GM23248 (cell line): ENCODE measurements at regions not wholly inside any gene's neighbourhood (a gene's known extent, or its start where the extent isn't known, plus 50 kb on each side); places are given as distances from the start of the nearest gene placed in this dataset.

Experiments
- DNase-seq: peaks from one replicate; pipeline ENCODE4 v3.0.0-alpha.2; 2015
- H2AFZ ChIP-seq: fragments of 200-600 bp; sonication (generic); 2 replicates; pipeline ENCODE4 v1.6.1; 2016; ENCODE audit warnings: antibody characterized with exemption
- H3F3A ChIP-seq: fragments of 200-600 bp; sonication (generic); 2 replicates; pipeline ENCODE4 v1.6.1; 2016; ENCODE audit warnings: mild to moderate bottlenecking, antibody characterized with exemption, mixed run types; ENCODE audit not compliant: insufficient read depth
- H3K27ac ChIP-seq: fragments of 200-600 bp; sonication (generic); 2 replicates; pipeline ENCODE4 v1.5.1; 2016; ENCODE audit warnings: mild to moderate bottlenecking
- H3K27me3 ChIP-seq: fragments of 200-600 bp; sonication (generic); replicated peaks from 2 replicates; pipeline ENCODE4 v1.6.1; 2016; ENCODE audit warnings: mild to moderate bottlenecking; ENCODE audit not compliant: insufficient read depth
- H3K36me3 ChIP-seq: fragments of 200-600 bp; sonication (generic); 2 replicates; pipeline ENCODE4 v1.6.1; 2016; ENCODE audit warnings: low read depth, mild to moderate bottlenecking
- H3K4me1 ChIP-seq: fragments of 200-600 bp; sonication (generic); 2 replicates; pipeline ENCODE4 v1.6.1; 2016; ENCODE audit warnings: mild to moderate bottlenecking; ENCODE audit not compliant: insufficient read depth
- H3K4me2 ChIP-seq: fragments of 200-600 bp; sonication (generic); one replicate; pipeline ENCODE4 v1.6.1; 2016; ENCODE audit warnings: mild to moderate bottlenecking; ENCODE audit not compliant: unreplicated experiment
- H3K4me3 ChIP-seq: fragments of 200-600 bp; sonication (generic); 2 replicates; pipeline ENCODE4 v1.5.1; 2016; ENCODE audit warnings: mild to moderate bottlenecking
- H3K79me2 ChIP-seq: fragments of 200-600 bp; sonication (generic); 2 replicates; pipeline ENCODE4 v1.6.1; 2016; ENCODE audit warnings: mild to moderate bottlenecking; ENCODE audit not compliant: insufficient read depth
- H3K9ac ChIP-seq: fragments of 200-600 bp; sonication (generic); 2 replicates; pipeline ENCODE4 v1.6.1; 2016; ENCODE audit warnings: mild to moderate bottlenecking
- H3K9me2 ChIP-seq: fragments of 200-600 bp; sonication (generic); 2 replicates; pipeline ENCODE4 v1.6.1; 2016; ENCODE audit warnings: mixed run types, mild to moderate bottlenecking, moderate library complexity; ENCODE audit not compliant: insufficient read depth
- H3K9me3 ChIP-seq: fragments of 200-600 bp; sonication (generic); one replicate; pipeline ENCODE4 v1.6.1; 2017; ENCODE audit warnings: low read depth
- H4K20me1 ChIP-seq: fragments of 200-600 bp; sonication (generic); 2 replicates; pipeline ENCODE4 v1.6.0; 2016; ENCODE audit not compliant: insufficient read depth
- EZH2 ChIP-seq: fragments of 200-600 bp; sonication (generic); IDR thresholded peaks from 2 replicates; pipeline ENCODE4 v1.6.1; 2018; ENCODE audit warnings: antibody characterized with exemption, mild to moderate bottlenecking; ENCODE audit not compliant: insufficient read depth, poor library complexity, severe bottlenecking
- EZH2phosphoT487 ChIP-seq: fragments of 200-600 bp; sonication (generic); IDR thresholded peaks from 2 replicates; pipeline ENCODE4 v1.6.1; 2018; ENCODE audit warnings: antibody characterized with exemption, moderate library complexity, mild to moderate bottlenecking, low read depth; ENCODE audit not compliant: insufficient read depth
- WGBS, 2 experiments: methylation state at CpG; one replicate each; pipeline ENCODE4 v1.1.6; 2015 to 2017; ENCODE audit warnings: low lambda C conversion rate in 2 of 2, low coverage in 1 of 2; ENCODE audit errors: missing lambda C conversion rate in 2 of 2; 5-methylcytosine and 5-hydroxymethylcytosine counted together
- in situ Hi-C: fragments of 300-500 bp; cut with MboI; formaldehyde crosslinking; loops from 2 replicates; pipeline ENCODE4 v1.15.0; 2020

GRCh38 chr1:25026304-25026703 is 96.2 kb upstream of the RUNX3 start:
- Histone ChIP-seq H3K4me1 (peaks cover 4% of the 10 kb centered on the region; the same call in 1 of the 2 replicates), H3K9me2 (no peaks in the 10 kb centered on the region), H3K4me3 (no peak overlapping the region), H3K4me2 (no peak overlapping the region), H3K36me3 (no peaks in the 10 kb centered on the region), H4K20me1 (no peaks in the 10 kb centered on the region), H3F3A (no peaks in the 10 kb centered on the region), H3K9ac (no peak overlapping the region), H3K9me3 (no peaks in the 10 kb centered on the region), H3K79me2 (no peaks in the 10 kb centered on the region), H2AFZ (no peak overlapping the region), H3K27me3 (peaks cover 11% of the 10 kb centered on the region; the same call in 1 of the 2 replicates), H3K27ac (no peak overlapping the region)
- in situ Hi-C loops, result no loop called here
- TF ChIP-seq EZH2phosphoT487 (no peak), EZH2 (no peak)
- 56 to 69% methylated on average over 4 of the region's 4 CpGs for WGBS, 2 experiments
- no peak for DNase-seq

- peaks cover 8% of the 10 kb centered on the region; the same call in 1 of the 2 replicates for H3K27me3 ChIP-seq
- no peaks in the 10 kb centered on the region for H3K9me3 ChIP-seq
- TF ChIP-seq EZH2phosphoT487, result no peak
- TF ChIP-seq EZH2, result no peak
- H3K27ac ChIP-seq, result no peak overlapping the region
- H3K4me1 ChIP-seq, result peaks cover 4% of the 10 kb centered on the region; the same call in 1 of the 2 replicates
- 66 to 69% methylated on average over 15 of the region's 15 CpGs for WGBS, 2 experiments
- no peak overlapping the region for H2AFZ ChIP-seq
- H3K36me3 ChIP-seq, result no peaks in the 10 kb centered on the region
- DNase-seq, result no peak
- no peak overlapping the region for H3K4me2 ChIP-seq
- no peaks in the 10 kb centered on the region for H3K9me2 ChIP-seq
- no peaks in the 10 kb centered on the region for H3K79me2 ChIP-seq
- no peaks in the 10 kb centered on the region for H3F3A ChIP-seq
- in situ Hi-C loops, result no loop called here
- no peak overlapping the region for H3K4me3 ChIP-seq
- H4K20me1 ChIP-seq, result no peaks in the 10 kb centered on the region
- no peak overlapping the region for H3K9ac ChIP-seq
Measured at GRCh38 chr1:25024615-25025350, 94.7 kb upstream of the RUNX3 start.

GRCh38 chr1:25023826-25024225 is 93.8 kb upstream of the RUNX3 start:
- no peaks in the 10 kb centered on the region for H3K36me3 ChIP-seq
- no peaks in the 10 kb centered on the region for H3K79me2 ChIP-seq
- 91% methylated on average over 5 of the region's 5 CpGs for WGBS, 2 experiments
- H3K9ac ChIP-seq, result no peak overlapping the region
- H3K9me3 ChIP-seq, result no peaks in the 10 kb centered on the region
- no peaks in the 10 kb centered on the region for H3K9me2 ChIP-seq
- no peak overlapping the region for H3K4me3 ChIP-seq
- H4K20me1 ChIP-seq, result no peaks in the 10 kb centered on the region
- H3F3A ChIP-seq, result no peaks in the 10 kb centered on the region
- in situ Hi-C loops, result no loop called here
- no peak overlapping the region for H2AFZ ChIP-seq
- peaks cover 4% of the 10 kb centered on the region; the same call in 1 of the 2 replicates for H3K4me1 ChIP-seq
- H3K4me2 ChIP-seq, result no peak overlapping the region
- no peaks in the 10 kb centered on the region for H3K27me3 ChIP-seq
- H3K27ac ChIP-seq, result no peak overlapping the region
- DNase-seq, result no peak
- TF ChIP-seq EZH2phosphoT487 (no peak), EZH2 (no peak)

GRCh38 chr1:25023190-25023578 is 93.1 kb upstream of the RUNX3 start:
- peaks cover 4% of the 10 kb centered on the region; the same call in 1 of the 2 replicates for H3K4me1 ChIP-seq
- no peak overlapping the region for H2AFZ ChIP-seq
- TF ChIP-seq EZH2phosphoT487 (no peak), EZH2 (no peak)
- no peak for DNase-seq
- H4K20me1 ChIP-seq, result no peaks in the 10 kb centered on the region
- no peaks in the 10 kb centered on the region for H3K36me3 ChIP-seq
- peak overlapping the region; percentile 46 for H3K9ac ChIP-seq
- H3K4me3 ChIP-seq, result no peak overlapping the region
- H3K79me2 ChIP-seq, result no peaks in the 10 kb centered on the region
- H3K9me3 ChIP-seq, result no peaks in the 10 kb centered on the region
- no peaks in the 10 kb centered on the region for H3K27me3 ChIP-seq
- H3K4me2 ChIP-seq, result no peak overlapping the region
- peak overlapping the region; percentile 36 for H3K27ac ChIP-seq
- H3K9me2 ChIP-seq, result no peaks in the 10 kb centered on the region
- 79 to 84% methylated on average over 6 of the region's 6 CpGs for WGBS, 2 experiments
- in situ Hi-C loops, result no loop called here
- H3F3A ChIP-seq, result no peaks in the 10 kb centered on the region
